ENCODE measurements at regions not wholly inside any gene's neighbourhood (a gene's known extent, or its start where the extent isn't known, plus 50 kb on each side); places are given as distances from the start of the nearest gene placed in this dataset.
"Not testable (repeated sequence)": the region's sequence is repeated elsewhere in the genome, so short reads cannot be mapped to it uniquely, and the experiment has no call there.

- TF ChIP-seq POLR2A (IDR thresholded peaks at IDR 0.05) (no peak), CTCF (IDR thresholded peaks at IDR 0.05) (no peak)
- ATAC-seq (no peak), DNase-seq (no peak)
- Histone ChIP-seq H3K4me3 (no peak overlapping the region), H3K4me1 (no peaks in the 10 kb centered on the region), H3K9me3 (no peaks in the 10 kb centered on the region), H3K36me3 (replicated peaks in 1 of 2; ENCODE audit: insufficient read depth in 1 of 2, low read depth in 2 of 2) (no peaks in the 10 kb centered on the region), H3K27me3 (no peaks in the 10 kb centered on the region), H3K27ac (no peak overlapping the region)
- WGBS, 2 donors, result 61 to 72% methylated on average over 2 of the region's 2 CpGs
- intact Hi-C loops (cut with DNase I), result no loop called here
Observed at GRCh38 chr18:51569153-51569552, 371.7 kb upstream of the MEX3C start.

DNA sequence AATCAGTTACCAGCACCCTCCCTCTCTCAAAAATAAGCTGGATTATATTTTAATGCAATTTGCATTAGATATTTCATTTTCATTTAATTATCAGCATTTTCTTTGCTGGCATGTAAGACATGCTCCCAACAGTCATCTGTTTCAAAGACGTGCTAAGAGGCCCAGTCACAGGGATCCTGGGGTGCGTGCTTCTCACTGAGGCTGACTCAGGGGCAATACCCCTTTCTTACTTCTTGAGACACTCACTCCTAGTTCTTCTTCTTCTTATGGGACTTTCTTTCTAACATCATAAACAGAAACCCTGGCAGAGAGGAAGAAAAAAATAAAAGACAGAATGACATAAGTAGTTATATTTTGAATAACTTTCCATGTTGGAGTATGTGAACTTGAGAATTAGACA, 372.1 kb upstream of the MEX3C start:
- Histone ChIP-seq H3K27ac (no peak overlapping the region), H3K27me3 (no peaks in the 10 kb centered on the region), H3K4me3 (no peak overlapping the region), H3K36me3 (replicated peaks in 1 of 2; ENCODE audit: insufficient read depth in 1 of 2, low read depth in 2 of 2) (no peaks in the 10 kb centered on the region), H3K4me1 (no peaks in the 10 kb centered on the region), H3K9me3 (no peaks in the 10 kb centered on the region)
- ATAC-seq (no peak), DNase-seq (no peak)
- TF ChIP-seq CTCF (IDR thresholded peaks at IDR 0.05), result no peak
- no peak for TF ChIP-seq POLR2A (IDR thresholded peaks at IDR 0.05)
- intact Hi-C loops (cut with DNase I), result no loop called here
- WGBS, 2 donors, result 80 to 82% methylated on average over 2 of the region's 2 CpGs

- ATAC-seq; H3K4me1 ChIP-seq; H3K27me3 ChIP-seq; intact Hi-C loops (cut with DNase I); H3K27ac ChIP-seq; H3K4me3 ChIP-seq; H3K36me3 ChIP-seq (replicated peaks in 1 of 2; ENCODE audit: insufficient read depth in 1 of 2, low read depth in 2 of 2); H3K9me3 ChIP-seq; DNase-seq: not testable (repeated sequence)
- 71 to 83% methylated on average over 4 of the region's 4 CpGs for WGBS, 2 donors
Observed at GRCh38 chr18:51570071-51570470, 372.6 kb upstream of the MEX3C start.

GRCh38 chr18:51573886-51574285, 376.4 kb upstream of the MEX3C start:
- ATAC-seq; intact Hi-C loops (cut with DNase I); H3K36me3 ChIP-seq (replicated peaks in 1 of 2; ENCODE audit: insufficient read depth in 1 of 2, low read depth in 2 of 2); H3K4me1 ChIP-seq; DNase-seq; H3K9me3 ChIP-seq; H3K4me3 ChIP-seq; H3K27me3 ChIP-seq; H3K27ac ChIP-seq: not testable (repeated sequence)
- 47 to 57% methylated on average over 7 of the region's 8 CpGs for WGBS, 2 donors

DNA sequence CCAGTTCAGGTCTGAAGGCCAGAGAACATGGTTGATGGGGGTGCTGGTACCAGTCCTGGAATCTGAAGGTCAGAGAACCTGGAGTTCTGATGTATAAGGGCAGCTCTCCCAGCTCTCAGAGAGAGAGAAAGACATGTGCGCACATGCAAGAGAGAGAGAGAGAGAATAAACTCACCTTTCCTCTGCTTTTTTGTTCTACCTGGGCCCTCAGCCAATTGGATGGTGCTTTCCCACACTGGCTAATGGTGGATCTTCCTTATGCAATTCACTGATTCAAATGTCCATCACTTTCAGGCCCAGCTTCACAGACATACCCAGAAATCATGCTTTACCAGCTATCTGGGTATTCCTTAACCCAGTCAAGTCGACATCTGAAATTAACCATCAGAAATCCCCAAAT, 377.7 kb upstream of the MEX3C start:
- H3K27ac ChIP-seq, result no peak overlapping the region
- no peak for DNase-seq
- peaks cover 0 to 3% (median 0%) of the 10 kb centered on the region in 3 donors for H3K9me3 ChIP-seq
- intact Hi-C loops (cut with DNase I), result no loop called here
- no peak for ATAC-seq
- no peaks in the 10 kb centered on the region for H3K27me3 ChIP-seq
- TF ChIP-seq POLR2A (IDR thresholded peaks at IDR 0.05) (no peak), CTCF (IDR thresholded peaks at IDR 0.05) (no peak)
- no peaks in the 10 kb centered on the region for H3K4me1 ChIP-seq
- H3K36me3 ChIP-seq (replicated peaks in 1 of 2; ENCODE audit: insufficient read depth in 1 of 2, low read depth in 2 of 2), result no peaks in the 10 kb centered on the region
- 88 to 93% methylated on average over 2 of the region's 2 CpGs for WGBS, 2 donors
- H3K4me3 ChIP-seq, result no peak overlapping the region

GRCh38 chr18:51578406-51578980, 381.0 kb upstream of the MEX3C start:
- Histone ChIP-seq H3K27me3 (no peaks in the 10 kb centered on the region), H3K4me3 (no peak overlapping the region), H3K27ac (no peak overlapping the region), H3K9me3 (peaks cover 0 to 3% (median 0%) of the 10 kb centered on the region in 3 donors), H3K36me3 (replicated peaks in 1 of 2; ENCODE audit: insufficient read depth in 1 of 2, low read depth in 2 of 2) (no peaks in the 10 kb centered on the region), H3K4me1 (no peaks in the 10 kb centered on the region)
- no peak for ATAC-seq
- intact Hi-C loops (cut with DNase I), result no loop called here
- TF ChIP-seq POLR2A (IDR thresholded peaks at IDR 0.05) (no peak), CTCF (IDR thresholded peaks at IDR 0.05) (no peak)
- WGBS, 2 donors, result 82 to 90% methylated on average over 7 of the region's 7 CpGs
- DNase-seq, result no peak

Data from body of pancreas (tissue), 4 donors.